Skin of body (tissue), 1 donor: ENCODE measurements at regions not wholly inside any gene's neighbourhood (a gene's known extent, or its start where the extent isn't known, plus 50 kb on each side); places are given as distances from the start of the nearest gene placed in this dataset.
A peak's percentile ranks its signal among the peaks of the same experiment; 100 is the strongest.
"Not testable (repeated sequence)": the region's sequence is repeated elsewhere in the genome, so short reads cannot be mapped to it uniquely, and the experiment has no call there.

ENCODE experiments used
- DNase-seq: peaks from one replicate; lab custom pipeline; 2025; lab: John Stamatoyannopoulos, UW

DNA sequence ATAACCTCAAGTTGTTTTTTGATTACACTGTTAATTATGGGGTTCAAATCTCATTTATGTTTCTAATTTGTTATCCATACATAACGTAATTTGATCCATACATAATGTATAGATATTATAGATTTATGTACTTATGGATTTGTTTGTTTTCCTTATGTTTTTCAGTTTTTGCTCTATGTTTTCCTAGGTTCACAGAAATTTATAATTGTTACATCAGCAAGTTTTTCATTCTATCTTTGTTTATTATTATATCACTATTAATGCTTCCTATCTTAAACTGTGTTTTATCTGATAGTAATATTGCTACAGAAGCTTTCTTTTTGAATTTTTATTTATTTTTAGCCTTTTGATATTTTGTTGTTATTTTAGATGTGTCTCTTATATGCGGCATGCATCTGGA is 194.3 kb upstream of the SOX21 start:
- DNase-seq = no peak

DNA sequence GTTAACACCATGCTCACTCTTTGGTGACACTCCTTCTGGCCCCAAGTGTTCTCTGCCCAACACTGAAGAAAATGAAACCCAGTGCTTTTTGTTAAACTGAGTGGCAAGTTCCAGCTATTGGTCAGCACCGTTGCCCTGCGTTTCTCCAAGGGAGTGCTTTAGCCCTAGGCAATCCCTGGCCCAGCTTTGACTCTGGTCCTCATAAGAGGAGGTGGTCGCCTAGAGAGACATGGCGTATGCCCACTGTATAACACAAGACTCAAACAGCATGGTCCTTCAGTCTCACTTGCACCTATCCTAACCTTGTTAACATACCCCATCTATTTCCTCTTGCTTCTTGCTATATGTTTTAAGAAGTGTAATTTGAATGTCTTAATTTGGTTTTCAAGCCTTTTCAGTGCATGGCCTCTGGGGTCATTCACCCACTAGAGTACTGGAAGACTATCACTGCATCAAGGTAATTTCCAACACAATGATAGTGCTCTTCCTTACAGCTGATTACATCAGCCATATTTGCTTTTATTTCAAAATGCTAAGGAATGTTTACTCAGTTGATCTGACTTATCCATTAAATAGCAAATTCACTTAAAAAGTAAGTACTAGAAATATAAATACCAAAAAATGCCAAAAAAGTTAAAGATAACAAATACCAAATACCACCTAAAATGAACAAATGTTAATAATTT is 190.5 kb upstream of the SOX21 start:
- DNase-seq = no peak

DNA sequence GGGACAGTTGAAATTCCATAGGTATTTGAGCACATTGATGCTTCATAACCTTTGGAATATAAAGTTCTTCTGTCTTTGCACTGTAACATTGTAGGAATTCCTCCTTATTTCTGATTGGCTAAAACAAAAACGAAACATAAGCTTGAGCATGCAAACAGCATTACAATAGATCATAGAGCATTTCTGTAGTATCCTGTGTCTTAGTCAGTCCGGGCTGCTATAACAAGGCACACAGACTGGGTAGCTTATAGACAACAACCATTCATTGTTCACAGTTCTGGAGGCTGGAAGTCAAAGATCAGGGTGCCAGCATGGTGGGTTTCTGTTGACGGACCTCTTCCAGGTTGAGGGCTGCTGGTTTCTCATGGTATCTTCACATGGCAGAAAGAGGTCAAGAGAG is 188.7 kb upstream of the SOX21 start:
- no peak for DNase-seq

DNA sequence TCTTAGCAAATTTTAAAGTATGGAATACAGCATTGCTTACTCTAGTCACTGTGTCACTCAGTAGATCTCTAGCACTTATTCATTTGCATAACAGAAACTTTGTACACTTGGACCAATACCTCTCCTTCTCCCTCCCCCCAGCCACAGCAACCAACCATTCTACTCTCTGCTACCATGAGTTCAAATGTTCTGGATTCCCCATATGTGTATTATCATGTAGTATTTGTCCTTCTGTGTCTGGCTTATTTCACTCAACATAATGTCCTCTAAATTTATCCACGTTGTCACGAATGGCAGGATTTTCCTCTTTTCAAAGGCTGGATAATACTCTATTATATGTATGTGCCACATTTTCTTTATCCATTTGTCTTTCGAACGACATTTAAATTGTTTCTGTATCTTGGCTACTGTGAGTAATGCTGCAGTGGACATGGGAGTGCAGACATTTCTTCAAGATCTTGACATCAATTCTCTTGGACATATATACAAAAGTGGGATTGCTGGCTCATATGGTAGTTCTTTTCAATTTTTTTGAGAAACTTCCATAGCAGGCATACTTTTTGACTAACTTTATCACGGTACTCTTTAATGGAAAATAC is 184.5 kb upstream of the SOX21 start:
- no peak for DNase-seq

DNA sequence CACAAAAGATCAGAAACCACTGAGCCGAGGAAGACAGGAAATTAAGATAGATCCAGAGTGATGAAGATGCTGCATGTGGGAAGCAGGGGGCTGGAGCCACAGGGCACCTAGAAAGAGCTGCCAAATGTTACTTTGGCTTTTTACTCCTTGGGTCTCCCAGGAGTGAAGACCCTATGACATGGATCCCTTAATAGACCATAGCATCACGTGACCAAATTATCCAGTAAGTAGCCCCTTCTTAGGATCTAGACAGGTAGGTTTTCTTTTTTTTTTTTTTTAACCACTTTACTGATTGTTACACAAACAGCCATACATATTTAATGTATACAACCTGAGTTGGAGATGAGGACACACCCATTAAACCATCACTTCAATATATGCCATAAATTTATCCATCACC is 183.9 kb upstream of the SOX21 start:
- DNase-seq = no peak

DNA sequence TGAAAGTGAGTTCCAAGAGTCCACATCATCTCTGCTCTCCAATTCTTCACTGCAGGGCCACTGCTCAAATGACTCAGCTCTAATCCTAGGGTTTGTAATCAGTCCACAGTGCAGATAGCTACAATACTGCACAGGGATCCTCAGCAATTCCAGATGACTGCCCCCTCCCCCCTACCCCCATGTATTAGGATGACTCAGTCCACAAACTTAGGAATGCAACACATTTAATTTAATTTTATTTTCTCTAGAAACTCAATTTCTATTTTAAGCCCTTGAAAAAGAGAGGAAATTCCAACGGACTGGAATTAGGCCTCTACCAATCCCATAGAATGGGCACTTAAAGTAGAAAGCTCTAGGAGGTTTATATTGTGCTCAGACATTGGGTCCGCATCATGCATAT is 173.8 kb upstream of the SOX21 start:
- DNase-seq = no peak

DNA sequence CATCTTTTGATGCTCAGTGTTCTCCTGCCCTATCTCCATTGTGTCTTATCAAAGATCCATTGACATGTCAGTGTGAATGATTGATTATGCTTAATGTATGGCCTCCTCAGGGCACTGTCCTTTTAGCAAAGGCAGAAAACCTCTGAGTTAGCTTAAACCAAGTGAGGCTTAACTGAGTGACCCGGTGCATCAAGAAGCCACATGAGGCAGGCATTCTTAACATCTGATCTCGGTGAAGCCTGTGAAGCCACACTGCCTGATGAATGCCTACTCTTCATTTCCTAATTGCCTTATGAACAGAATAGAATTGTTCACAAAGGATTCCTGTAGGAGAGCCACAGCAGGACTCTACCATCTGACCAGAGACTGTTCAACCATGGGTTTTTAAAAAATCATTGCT is 168.1 kb upstream of the SOX21 start:
- no peak for DNase-seq

DNA sequence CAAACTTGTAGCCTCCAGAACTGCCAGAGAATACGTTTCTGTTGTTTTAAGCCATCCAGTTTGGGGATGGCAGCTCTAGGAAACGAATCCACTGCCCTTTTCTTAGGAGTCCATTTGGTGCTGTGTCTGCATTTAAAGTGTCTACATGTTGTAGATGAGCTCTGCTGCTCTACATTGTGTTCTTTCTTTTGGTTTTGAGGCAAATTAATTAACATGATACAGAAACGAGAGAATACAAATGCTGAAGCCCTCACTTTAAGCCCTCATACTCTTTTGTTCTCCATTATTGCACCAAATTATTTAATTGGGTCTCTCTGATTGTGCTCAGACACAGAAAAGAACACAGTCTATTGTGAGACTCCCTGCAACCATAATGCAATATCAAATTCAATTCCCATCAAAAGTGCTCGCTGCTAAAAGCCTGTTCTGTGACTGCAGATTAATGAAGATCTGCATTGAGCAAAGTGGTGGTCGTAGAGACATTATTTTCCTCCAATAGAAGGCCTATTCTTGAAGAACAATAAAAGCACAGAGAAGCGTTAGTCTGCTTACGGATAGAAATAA is 166.3 kb upstream of the SOX21 start:
- DNase-seq = no peak

DNA sequence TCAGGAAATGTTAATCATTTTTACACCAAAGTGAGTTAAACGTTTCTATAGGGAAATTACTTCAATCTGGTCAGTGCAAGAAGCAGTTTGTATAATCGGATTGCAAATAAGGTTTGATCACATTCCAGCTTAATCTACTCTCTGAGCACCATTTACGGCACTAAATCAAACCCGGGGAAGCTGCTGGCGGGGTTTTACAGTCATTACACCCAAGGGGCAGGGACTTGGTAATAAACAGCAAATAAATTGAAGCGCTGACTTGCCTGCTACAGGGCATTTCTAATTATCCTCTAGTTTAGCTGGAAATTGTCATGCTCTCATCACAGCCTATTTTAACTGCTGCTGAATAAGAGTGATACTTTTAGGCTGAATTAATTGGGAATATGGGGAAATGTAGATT is 152.1 kb upstream of the SOX21 start:
- DNase-seq = no peak

DNA sequence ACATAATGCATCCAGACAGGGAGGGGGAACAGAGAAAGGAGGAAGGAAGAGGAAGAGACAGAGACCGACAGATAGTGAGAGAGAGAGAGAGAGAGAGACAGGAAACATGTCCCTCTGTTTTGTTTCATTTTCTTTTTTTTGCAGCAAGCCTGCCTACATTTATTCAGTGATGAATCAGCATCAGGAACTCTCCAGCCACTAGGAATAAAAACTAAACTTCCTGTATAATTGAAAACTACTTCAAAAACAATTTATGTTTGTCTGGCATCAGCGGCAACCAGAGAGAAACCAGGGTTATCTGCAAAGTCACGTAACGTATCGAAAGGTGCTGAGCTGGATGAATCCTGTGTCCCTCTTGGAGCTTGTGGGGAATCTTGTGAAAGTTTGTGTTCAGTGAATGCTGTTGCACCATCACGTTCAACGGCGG is 148.6 kb upstream of the SOX21 start:
- no peak for DNase-seq

DNA sequence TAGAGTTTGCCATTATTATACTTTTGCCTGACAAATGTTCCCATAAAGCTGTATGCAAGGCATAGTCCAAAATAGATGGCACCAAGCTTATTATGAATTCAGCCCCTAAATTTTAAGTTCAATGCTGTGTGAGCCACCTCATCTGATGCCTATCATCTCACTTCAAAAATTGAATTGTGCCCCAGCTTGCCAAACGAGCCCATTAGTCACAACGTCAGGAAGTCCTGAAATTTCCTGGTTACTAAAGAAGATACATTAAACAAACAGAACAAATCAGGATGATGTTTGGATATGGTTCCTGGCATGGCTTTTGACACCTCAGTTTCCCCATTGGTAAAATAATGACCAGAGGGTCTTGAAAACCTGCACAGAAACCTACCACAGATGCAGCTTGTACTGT is 147.5 kb upstream of the SOX21 start:
- no peak for DNase-seq

DNA sequence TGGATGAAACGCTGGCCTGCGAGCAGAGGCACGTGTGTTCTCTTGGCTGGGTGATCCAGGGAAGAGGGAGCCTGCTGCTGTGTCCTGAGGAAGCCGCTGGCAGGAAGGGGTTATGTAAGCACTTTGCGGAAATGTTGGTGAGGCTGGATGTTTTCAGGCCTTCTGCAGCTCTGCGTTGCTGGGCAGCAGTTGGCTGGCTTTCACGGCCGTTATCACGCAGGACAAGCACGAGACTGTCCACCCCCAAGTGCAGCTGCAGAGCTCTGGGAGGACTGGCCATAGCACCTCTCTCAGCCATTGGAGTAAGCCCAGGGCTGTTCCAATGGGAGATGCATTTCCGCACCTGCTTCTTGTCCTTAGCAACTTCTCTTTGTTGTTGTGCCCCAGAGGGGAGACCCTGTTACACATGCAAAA is 146.9 kb upstream of the SOX21 start:
- DNase-seq = peak; percentile 16

DNA sequence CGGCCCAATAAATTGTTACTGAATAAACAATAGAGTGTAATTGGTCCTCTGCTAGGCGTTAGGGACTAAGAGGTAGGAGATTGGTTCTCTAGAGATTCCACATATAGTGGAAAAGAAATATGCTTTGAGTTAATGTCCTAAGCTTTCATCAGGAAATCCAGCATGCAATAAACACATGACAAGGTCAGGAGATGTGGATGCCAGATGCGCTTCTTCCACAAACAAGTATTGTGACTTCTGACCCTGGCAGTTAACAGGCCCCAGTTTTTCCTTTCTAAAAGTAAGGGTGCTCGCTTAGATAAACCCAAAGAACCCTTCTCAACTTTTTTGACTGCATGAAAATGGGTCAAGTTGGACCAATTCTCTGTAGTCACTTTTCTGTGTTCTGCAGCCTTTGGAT is 146.5 kb upstream of the SOX21 start:
- DNase-seq = no peak

DNA sequence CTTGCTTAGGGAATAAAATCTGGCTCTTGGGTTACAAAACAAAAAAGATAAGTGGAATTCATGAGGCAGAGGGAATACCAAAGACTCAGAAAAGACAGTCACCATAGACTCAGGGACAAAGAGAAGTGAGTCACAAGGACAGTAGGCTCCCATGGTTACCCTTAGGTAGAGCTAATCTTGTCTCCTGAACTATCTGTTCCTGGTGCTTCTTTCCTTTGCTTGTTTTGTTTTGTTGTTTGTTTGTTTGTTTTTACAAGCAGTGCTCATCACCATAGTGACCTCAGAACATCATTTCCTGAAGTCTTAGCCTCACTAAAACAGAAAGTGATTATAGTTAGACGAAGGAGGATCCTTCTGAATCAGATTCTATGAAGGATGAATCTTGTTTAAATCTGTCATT is 142.3 kb upstream of the SOX21 start:
- no peak for DNase-seq

DNA sequence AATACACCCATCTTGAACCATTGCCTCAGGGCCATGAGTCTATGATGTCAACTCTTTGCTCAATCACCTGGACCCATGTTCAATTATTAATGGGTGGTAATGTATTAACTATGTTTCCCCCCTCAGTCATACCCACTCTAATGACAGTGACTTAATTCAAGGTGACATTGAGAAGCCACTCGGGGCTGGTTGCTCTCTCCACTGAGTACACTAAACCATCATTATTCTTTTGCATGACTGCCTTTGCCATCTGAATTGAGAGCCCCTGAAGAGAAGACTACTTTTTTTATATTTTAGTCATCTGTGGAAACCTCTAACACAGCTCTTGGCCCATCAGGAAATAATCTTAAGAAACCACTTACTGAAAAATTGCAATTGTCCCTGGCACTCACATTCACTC is 139.2 kb upstream of the SOX21 start:
- no peak for DNase-seq

DNA sequence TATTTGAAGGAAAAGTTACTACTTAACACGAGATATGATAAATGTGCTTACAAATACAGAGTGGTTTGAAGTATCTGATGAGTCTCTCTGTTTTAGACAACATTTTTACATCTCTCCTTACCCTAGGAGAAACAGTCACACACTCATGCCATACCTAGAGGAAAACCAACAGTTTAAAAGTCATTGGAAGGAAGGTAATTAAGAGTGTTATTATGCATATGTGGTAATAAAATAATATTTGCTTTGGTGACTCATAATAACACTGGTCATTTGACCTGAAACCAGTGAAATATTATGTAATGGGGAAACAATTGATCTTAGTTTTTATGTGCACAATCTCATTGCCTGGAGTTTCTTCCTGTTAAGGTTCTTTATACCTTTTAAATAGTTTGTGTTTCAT is 136.9 kb upstream of the SOX21 start:
- DNase-seq = no peak

DNA sequence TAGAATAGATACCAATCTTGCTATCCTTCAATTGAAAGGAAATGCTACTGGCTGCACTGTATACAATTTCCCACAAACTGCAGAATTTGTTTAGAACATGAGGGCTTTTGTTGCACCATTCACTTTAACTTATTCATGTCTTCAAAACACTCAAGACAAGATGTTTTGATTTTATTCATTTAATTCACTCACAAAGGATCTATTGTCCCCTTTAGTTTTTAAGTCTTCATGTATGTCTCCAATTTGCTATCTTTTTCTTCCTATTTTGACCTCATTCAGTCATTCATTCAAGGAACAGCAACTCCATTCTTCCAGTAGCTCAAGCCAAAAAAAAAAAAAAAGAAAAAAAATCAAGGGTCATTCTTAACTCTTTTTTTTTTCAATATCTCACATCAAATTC is 130.6 kb upstream of the SOX21 start:
- DNase-seq = no peak

DNA sequence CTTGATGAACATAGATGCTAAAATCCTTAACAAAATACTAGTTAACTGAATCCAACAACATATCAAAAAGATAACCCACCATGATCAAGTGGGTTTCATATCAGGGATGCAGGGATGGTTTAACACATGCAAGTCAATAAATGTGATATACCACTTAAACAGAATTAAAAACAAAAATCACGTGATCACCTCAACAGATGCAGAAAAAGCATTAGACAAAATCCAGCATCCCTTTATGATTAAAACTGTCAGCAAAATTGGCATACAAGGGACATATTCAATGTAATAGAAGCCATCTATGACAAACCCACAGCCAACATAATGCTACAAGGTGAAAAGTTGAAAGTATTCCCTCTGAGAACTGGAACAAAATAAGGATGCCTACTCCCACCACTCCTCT is 124.7 kb upstream of the SOX21 start:
- not testable (repeated sequence) for DNase-seq

DNA sequence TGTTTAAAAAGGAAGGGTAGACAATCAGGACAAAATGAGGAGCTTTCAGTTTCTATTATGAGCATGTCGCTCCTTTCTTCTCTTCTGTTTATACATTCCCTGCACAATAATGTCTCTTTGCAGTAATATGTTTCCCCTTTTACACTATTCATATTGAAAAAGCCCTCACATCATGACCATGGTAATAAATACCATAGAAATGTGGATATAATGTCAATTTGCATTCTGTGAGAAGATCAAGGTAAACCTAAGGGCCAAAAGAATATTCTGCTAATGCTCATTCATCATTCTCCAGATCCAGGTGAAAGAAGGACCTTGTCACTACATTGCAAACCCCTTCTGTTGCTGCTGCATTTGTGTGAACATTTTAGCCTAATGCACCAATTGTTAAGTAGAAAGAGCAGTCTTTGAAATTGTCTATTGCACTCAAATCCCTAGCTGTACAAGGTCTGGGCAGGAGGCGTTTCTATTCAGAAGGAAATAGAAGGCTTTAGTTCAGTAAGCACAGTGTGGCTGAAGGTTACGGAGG is 117.6 kb upstream of the SOX21 start:
- no peak for DNase-seq

DNA sequence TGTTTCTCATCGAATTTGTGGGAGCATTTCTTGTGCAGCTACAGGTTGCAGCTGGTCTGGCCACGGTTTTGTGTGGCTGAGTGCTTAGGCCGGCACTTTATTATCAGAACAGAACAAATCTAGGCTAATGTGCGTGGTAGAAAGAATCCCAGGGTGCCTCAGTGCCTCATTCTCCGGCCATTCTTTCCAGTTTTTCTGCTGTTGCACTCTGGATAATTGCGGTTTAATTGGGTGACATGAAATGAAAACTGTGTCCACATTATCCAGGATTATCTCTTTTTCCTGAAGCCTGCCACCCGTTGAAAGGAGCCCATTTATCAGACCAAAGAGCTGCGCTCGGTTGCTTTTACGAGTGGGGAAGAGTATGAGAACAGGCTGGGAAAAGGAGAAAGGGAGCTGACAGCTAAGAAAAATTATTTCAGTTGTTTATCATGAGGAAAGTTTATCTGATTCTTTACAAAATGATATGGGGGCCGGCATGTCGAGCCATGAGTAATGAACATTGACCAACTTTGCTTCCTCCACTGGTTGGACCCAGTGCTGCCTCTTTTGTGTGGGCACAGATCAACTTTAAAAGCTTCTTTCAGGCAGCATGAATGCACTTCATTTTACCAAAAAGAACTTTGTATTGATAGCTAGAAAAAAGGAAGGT is 117.0 kb upstream of the SOX21 start:
- DNase-seq = no peak

DNA sequence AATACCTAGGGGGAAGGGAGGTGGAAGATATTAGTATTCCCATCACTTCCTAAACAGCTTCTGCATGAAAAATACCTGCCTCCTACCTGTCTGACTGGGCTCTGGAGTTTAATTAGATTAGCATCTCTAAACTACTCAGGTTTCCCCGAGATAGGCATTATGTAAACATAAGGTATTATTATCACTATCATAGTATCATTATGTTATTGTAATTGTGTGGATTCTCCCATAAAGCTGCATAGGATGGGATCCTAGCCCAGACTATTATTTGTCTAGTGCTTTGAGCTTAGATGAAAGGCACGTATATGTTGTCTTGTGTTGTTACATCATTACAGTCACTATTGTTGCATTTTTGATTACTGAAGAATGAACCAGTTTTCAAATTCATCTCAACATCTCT is 115.2 kb upstream of the SOX21 start:
- DNase-seq = no peak

DNA sequence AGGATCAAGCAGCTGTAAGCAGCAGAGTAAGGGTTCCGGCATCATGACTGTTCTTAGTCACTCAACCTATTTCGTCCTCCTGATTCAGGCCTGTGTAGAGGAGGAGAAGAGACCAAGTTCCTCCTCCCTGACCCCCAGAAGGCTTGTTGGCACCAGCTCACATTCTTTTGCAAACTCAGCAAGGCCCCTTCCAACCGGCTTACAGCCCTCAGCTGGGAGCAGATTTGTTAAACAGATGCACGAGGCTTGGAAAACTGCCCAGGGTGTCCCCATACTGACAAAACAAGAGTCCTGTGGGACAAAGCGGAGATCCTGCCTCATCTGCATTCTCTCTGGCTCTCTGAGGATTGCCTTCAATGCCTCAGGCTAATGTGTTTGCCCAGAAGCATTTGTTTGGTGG is 113.2 kb upstream of the SOX21 start:
- peak; percentile 59 for DNase-seq

DNA sequence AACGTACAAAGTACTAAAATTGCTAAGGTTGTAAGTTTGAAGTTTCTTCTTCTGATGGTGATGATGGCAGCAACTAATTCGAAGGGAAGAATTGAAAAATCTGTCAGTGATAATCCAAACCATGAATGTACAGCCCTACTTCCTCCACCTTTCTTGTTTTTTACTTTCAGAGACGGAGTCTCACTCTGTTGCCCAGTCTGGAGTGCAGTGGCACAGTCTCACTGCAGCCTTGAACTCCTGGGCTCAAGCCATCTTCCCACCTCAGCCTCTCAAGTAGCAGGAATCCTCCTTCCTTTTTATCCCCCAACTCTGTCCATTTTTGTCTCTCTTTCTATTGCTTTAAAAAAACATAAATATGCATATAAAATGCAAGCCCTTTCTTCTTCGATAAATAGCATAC is 112.3 kb upstream of the SOX21 start:
- no peak for DNase-seq
